ENCODE measurements at regions not wholly inside any gene's neighbourhood (a gene's known extent, or its start where the extent isn't known, plus 50 kb on each side); places are given as distances from the start of the nearest gene placed in this dataset.

- CTCF ChIA-PET, result no interaction called here
- Histone ChIP-seq H3K9me3 (replicated peaks; ENCODE audit: control insufficient read depth, insufficient read depth, low read length) (peaks cover 8% of the 10 kb centered on the region), H3K4me3 (replicated peaks in 1 of 3; ENCODE audit: insufficient read depth in 1 of 3, low read depth in 1 of 3, low read length in 3 of 3) (no peak overlapping the region), H3K27me3 (ENCODE audit: control insufficient read depth in 2 of 2, insufficient read depth in 2 of 2, low read length in 2 of 2) (no peaks in the 10 kb centered on the region), H3K27ac (ENCODE audit: insufficient read depth, low read depth, low read length) (no peak overlapping the region), H3K79me2 (ENCODE audit: control insufficient read depth, insufficient read depth, low read length) (no peaks in the 10 kb centered on the region), H3K9me1 (replicated peaks; ENCODE audit: control insufficient read depth, extremely low read depth, insufficient read depth, low read length) (no peaks in the 10 kb centered on the region), H3K9ac (replicated peaks; ENCODE audit: extremely low read depth, insufficient read depth, low read length) (no peak overlapping the region), H3K4me1 (ENCODE audit: control insufficient read depth, extremely low read depth, insufficient read depth, low read length) (no peaks in the 10 kb centered on the region), H4K20me1 (replicated peaks; ENCODE audit: control insufficient read depth, extremely low read depth, insufficient read depth, low read length) (no peaks in the 10 kb centered on the region), H2AFZ (ENCODE audit: low read depth, low read length) (no peak overlapping the region), H3K4me2 (ENCODE audit: insufficient read depth, low read length) (no peak overlapping the region), H3K36me3 (ENCODE audit: control insufficient read depth in 2 of 2, extremely low read depth in 1 of 2, insufficient read depth in 2 of 2, low read length in 2 of 2) (no peaks in the 10 kb centered on the region)
- intact Hi-C loops (cut with micrococcal nuclease), result no loop called here
- no peak for DNase-seq (ENCODE audit: low read depth, low spot score)
- POLR2A ChIA-PET, result no interaction called here
- dilution Hi-C loops (cut with MboI; ENCODE audit: extremely low pct_ligation_motif_present, low sequenced_read_pairs), result no loop called here
- no peak for TF ChIP-seq EZH2 (IDR thresholded peaks at IDR 0.05; ENCODE audit: borderline replicate concordance, low read depth, low read length, severe bottlenecking)
- TF ChIP-seq POLR2AphosphoS5 (IDR thresholded peaks at IDR 0.05; ENCODE audit: insufficient read depth, low read depth, low read length), result no peak
- TF ChIP-seq FOS (IDR thresholded peaks at IDR 0.05; ENCODE audit: borderline replicate concordance, insufficient read depth, low read length), result no peak
- no peak for TF ChIP-seq MYC (IDR thresholded peaks at IDR 0.05; ENCODE audit: low read depth, low read length)
- no peak for TF ChIP-seq POLR2A (IDR thresholded peaks at IDR 0.05; ENCODE audit: low read depth, low read length)
- BruUV-seq (replicated peaks), result no TSS peak
- no peak for FAIRE-seq
These were observed 330.5 kb upstream of the TMEM132C start for GRCh38 chr12:127936463-127936862.

- no peak overlapping the region for H3K27ac ChIP-seq (ENCODE audit: insufficient read depth, low read depth, low read length)
- no peak for DNase-seq (ENCODE audit: low read depth, low spot score)
- no peak overlapping the region for H3K4me3 ChIP-seq (replicated peaks in 1 of 3; ENCODE audit: insufficient read depth in 1 of 3, low read depth in 1 of 3, low read length in 3 of 3)
- H3K9me3 ChIP-seq (replicated peaks; ENCODE audit: control insufficient read depth, insufficient read depth, low read length), result peaks cover 8% of the 10 kb centered on the region
- dilution Hi-C loops (cut with MboI; ENCODE audit: extremely low pct_ligation_motif_present, low sequenced_read_pairs) (no loop called here), intact Hi-C loops (cut with micrococcal nuclease) (no loop called here)
- no peaks in the 10 kb centered on the region for H3K79me2 ChIP-seq (ENCODE audit: control insufficient read depth, insufficient read depth, low read length)
- no peaks in the 10 kb centered on the region for H3K4me1 ChIP-seq (ENCODE audit: control insufficient read depth, extremely low read depth, insufficient read depth, low read length)
- no peaks in the 10 kb centered on the region for H4K20me1 ChIP-seq (replicated peaks; ENCODE audit: control insufficient read depth, extremely low read depth, insufficient read depth, low read length)
- H2AFZ ChIP-seq (ENCODE audit: low read depth, low read length), result no peak overlapping the region
- FAIRE-seq, result no peak
- H3K9me1 ChIP-seq (replicated peaks; ENCODE audit: control insufficient read depth, extremely low read depth, insufficient read depth, low read length), result no peaks in the 10 kb centered on the region
- TF ChIP-seq POLR2AphosphoS5 (IDR thresholded peaks at IDR 0.05; ENCODE audit: insufficient read depth, low read depth, low read length), result no peak
- TF ChIP-seq MYC (IDR thresholded peaks at IDR 0.05; ENCODE audit: low read depth, low read length), result no peak
- TF ChIP-seq EZH2 (IDR thresholded peaks at IDR 0.05; ENCODE audit: borderline replicate concordance, low read depth, low read length, severe bottlenecking), result no peak
- TF ChIP-seq FOS (IDR thresholded peaks at IDR 0.05; ENCODE audit: borderline replicate concordance, insufficient read depth, low read length), result no peak
- TF ChIP-seq POLR2A (IDR thresholded peaks at IDR 0.05; ENCODE audit: low read depth, low read length), result no peak
- TF ChIP-seq GATA2 (IDR thresholded peaks at IDR 0.05; ENCODE audit: insufficient read depth, insufficient read length, low read depth, low read length), result no peak
- no peak for TF ChIP-seq JUN (IDR thresholded peaks at IDR 0.05; ENCODE audit: borderline replicate concordance, insufficient read depth, insufficient read length, low read depth)
- no peak for TF ChIP-seq CTCF (IDR thresholded peaks at IDR 0.05; ENCODE audit: extremely low read depth in 1 of 2, insufficient read depth in 1 of 2, low read depth in 1 of 2, low read length in 2 of 2)
- TF ChIP-seq MAX (IDR thresholded peaks at IDR 0.05; ENCODE audit: insufficient read depth, insufficient read length), result no peak
- no peaks in the 10 kb centered on the region for H3K36me3 ChIP-seq (ENCODE audit: control insufficient read depth in 2 of 2, extremely low read depth in 1 of 2, insufficient read depth in 2 of 2, low read length in 2 of 2)
- no peak overlapping the region for H3K9ac ChIP-seq (replicated peaks; ENCODE audit: extremely low read depth, insufficient read depth, low read length)
- no peaks in the 10 kb centered on the region for H3K27me3 ChIP-seq (ENCODE audit: control insufficient read depth in 2 of 2, insufficient read depth in 2 of 2, low read length in 2 of 2)
- POLR2A ChIA-PET, result no interaction called here
- no TSS peak for BruUV-seq (replicated peaks)
- CTCF ChIA-PET, result no interaction called here
- no peak overlapping the region for H3K4me2 ChIP-seq (ENCODE audit: insufficient read depth, low read length)
These were observed 325.6 kb upstream of the TMEM132C start for GRCh38 chr12:127941332-127941731.

Data from endothelial cell of umbilical vein (primary cell).